Kidney (tissue), 13 donors: ENCODE measurements at regions not wholly inside any gene's neighbourhood (a gene's known extent, or its start where the extent isn't known, plus 50 kb on each side); places are given as distances from the start of the nearest gene placed in this dataset.
"Not testable (repeated sequence)": the region's sequence is repeated elsewhere in the genome, so short reads cannot be mapped to it uniquely, and the experiment has no call there.

Experiments used
- DNase-seq, 5 donors: peaks; one replicate each; pipeline ENCODE4 v3.0.0-alpha.2; 2013 to 2020
- FAIRE-seq: peaks from 2 replicates; lab custom pipeline; 2012; peaks lifted over from hg19 to GRCh38; lab: Jason Lieb, UNC
- H3K27ac ChIP-seq, 2 donors: one replicate each; pipeline ENCODE4 v1.7.0; 2013; ENCODE audit warnings: low read depth in 2 of 2, low read length in 2 of 2, inconsistent platforms in 1 of 2
- H3K27me3 ChIP-seq: one replicate; pipeline ENCODE4 v1.7.1; 2013; ENCODE audit warnings: low read length, inconsistent platforms; ENCODE audit not compliant: control insufficient read depth, insufficient read depth
- H3K36me3 ChIP-seq, 3 donors: one replicate each; pipeline versions ENCODE4 v1.7.0 to v1.7.1; 2013; ENCODE audit warnings: low read length in 3 of 3, control low read depth in 1 of 3, inconsistent platforms in 1 of 3; ENCODE audit not compliant: insufficient read depth in 3 of 3, control insufficient read depth in 2 of 3
- H3K4me1 ChIP-seq, 3 donors: one replicate each; pipeline versions ENCODE4 v1.7.0 to v1.7.1; 2013; ENCODE audit warnings: low read length in 3 of 3, inconsistent platforms in 1 of 3, low read depth in 1 of 3; ENCODE audit not compliant: control insufficient read depth in 2 of 3, insufficient read depth in 2 of 3
- H3K4me3 ChIP-seq, 3 donors: one replicate each; pipeline versions ENCODE4 v1.7.0 to v1.8.1; 2013; ENCODE audit warnings: low read length in 3 of 3, control low read depth in 1 of 3, inconsistent platforms in 1 of 3
- H3K9ac ChIP-seq, 3 donors: one replicate each; pipeline versions ENCODE4 v1.7.0 to v1.7.1; 2013; ENCODE audit warnings: low read length in 3 of 3, control low read depth in 1 of 3, inconsistent platforms in 1 of 3
- H3K9me3 ChIP-seq, 3 donors: one replicate each; pipeline versions ENCODE4 v1.7.0 to v1.7.1; 2013; ENCODE audit warnings: low read length in 3 of 3, control low read depth in 1 of 3, inconsistent platforms in 1 of 3; ENCODE audit not compliant: control insufficient read depth in 2 of 3, insufficient read depth in 1 of 3
- CTCF ChIP-seq: IDR thresholded peaks from 3 replicates; pipeline ENCODE4 v1.5.1; 2012; ENCODE audit warnings: mild to moderate bottlenecking, moderate library complexity, borderline replicate concordance; ENCODE audit not compliant: insufficient read depth; ENCODE audit errors: extremely low read depth
- intact Hi-C: fragments of 100-400 bp; cut with DNase I; formaldehyde crosslinking; loops from one replicate; pipeline ENCODE4 v1.11.1; 2022
- donor health status: control.
- donor health status: control.
- donor health status: control.
- donor health status: control.
- donor health status: control.
- donor health status: DM: yes; HTN: yes; CAD: no.
- donor health status: Normal renal cell carcinoma (clear cell type).

- Histone ChIP-seq H3K4me1 (no peaks in the 10 kb centered on the region), H3K9ac (no peak overlapping the region)
- FAIRE-seq: no peak
Measured at GRCh38 chr3:22378869-22379268, 627.9 kb upstream of the ZNF385D start.

DNA sequence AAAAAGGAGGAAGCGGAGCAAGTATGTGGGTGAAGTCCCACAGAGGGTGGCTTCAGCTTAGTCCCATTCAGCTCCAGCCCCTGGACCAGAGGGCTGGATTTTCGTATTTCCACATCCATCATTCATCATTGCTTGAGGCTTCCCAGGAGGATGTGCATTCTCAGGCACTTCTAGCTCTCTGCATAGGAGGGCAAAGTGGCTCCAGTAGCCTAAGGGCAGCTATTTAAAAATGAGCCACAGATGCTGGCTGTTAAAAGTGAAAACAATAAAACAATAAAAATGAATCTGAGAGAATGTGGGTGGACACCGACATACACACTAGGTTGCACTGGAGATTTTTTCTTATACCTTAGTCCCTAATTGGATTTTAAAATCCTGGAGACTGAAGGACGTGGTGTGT lies 629.2 kb upstream of the ZNF385D start:
- H3K27me3 ChIP-seq: no peaks in the 10 kb centered on the region
- FAIRE-seq: no peak
- no peaks in the 10 kb centered on the region for H3K36me3 ChIP-seq
- no peak for DNase-seq
- H3K9me3 ChIP-seq: no peaks in the 10 kb centered on the region
- intact Hi-C loops: no loop called here
- no peak for TF ChIP-seq CTCF
- no peak overlapping the region for H3K9ac ChIP-seq
- no peak overlapping the region for H3K4me3 ChIP-seq
- H3K4me1 ChIP-seq: no peaks in the 10 kb centered on the region
- no peak overlapping the region for H3K27ac ChIP-seq

More at GRCh38 chr3:22378869-22379268, 627.9 kb upstream of the ZNF385D start:
- Histone ChIP-seq H3K4me3 (no peak overlapping the region), H3K27me3 (no peaks in the 10 kb centered on the region), H3K27ac (no peak overlapping the region), H3K36me3 (no peaks in the 10 kb centered on the region), H3K9me3 (no peaks in the 10 kb centered on the region)
- DNase-seq: no peak
- no peak for TF ChIP-seq CTCF
- intact Hi-C loops: no loop called here

DNA sequence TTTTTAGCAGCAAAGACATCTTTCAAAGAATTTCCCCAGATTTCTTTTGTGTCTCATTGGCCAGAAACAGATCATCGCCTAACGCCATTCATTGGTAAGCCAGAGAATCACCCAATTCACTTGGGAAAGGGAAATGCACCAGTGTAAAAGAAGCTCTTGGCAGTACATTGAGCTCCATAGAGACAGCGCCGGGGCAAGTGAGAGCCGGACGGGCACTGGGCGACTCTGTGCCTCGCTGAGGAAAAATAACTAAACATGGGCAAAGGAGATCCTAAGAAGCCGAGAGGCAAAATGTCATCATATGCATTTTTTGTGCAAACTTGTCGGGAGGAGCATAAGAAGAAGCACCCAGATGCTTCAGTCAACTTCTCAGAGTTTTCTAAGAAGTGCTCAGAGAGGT lies 630.6 kb upstream of the ZNF385D start:
- FAIRE-seq, H3K27ac ChIP-seq, H3K36me3 ChIP-seq, H3K4me1 ChIP-seq, intact Hi-C loops, H3K4me3 ChIP-seq, H3K9me3 ChIP-seq, H3K9ac ChIP-seq, H3K27me3 ChIP-seq: not testable (repeated sequence)
- peak in 1 of 5 donors; percentile 71 for DNase-seq

- Histone ChIP-seq H3K36me3 (no peaks in the 10 kb centered on the region), H3K27ac (no peak overlapping the region), H3K9ac (no peak overlapping the region), H3K27me3 (no peaks in the 10 kb centered on the region), H3K4me3 (no peak overlapping the region), H3K4me1 (no peaks in the 10 kb centered on the region), H3K9me3 (no peaks in the 10 kb centered on the region)
- no peak for FAIRE-seq
- no peak for TF ChIP-seq CTCF
- intact Hi-C loops: no loop called here
- DNase-seq: no peak
Measured at GRCh38 chr3:22383285-22383684, 632.3 kb upstream of the ZNF385D start.
